Mammary epithelial cell (primary cell): ENCODE measurements at regions not wholly inside any gene's neighbourhood (a gene's known extent, or its start where the extent isn't known, plus 50 kb on each side); places are given as distances from the start of the nearest gene placed in this dataset.

Experiments
- EZH2 ChIP-seq: IDR thresholded peaks from 2 replicates; pipeline ENCODE4 v1.6.1; 2012; ENCODE audit warnings: low read length, inconsistent platforms, borderline replicate concordance
- TF ChIP-seq, protein P1 (sequence below), 2 donors: IDR thresholded peaks in 1 of 2; conservative IDR thresholded peaks in 1 of 2; 2 replicates each; pipeline ENCODE4 v1.5.1; 2011 to 2012; ENCODE audit warnings: inconsistent platforms in 2 of 2, low read length in 2 of 2, mild to moderate bottlenecking in 2 of 2, control low read depth in 1 of 2, low read depth in 1 of 2; ENCODE audit not compliant: insufficient read depth in 1 of 2; ENCODE audit errors: extremely low read depth in 1 of 2

DNA sequence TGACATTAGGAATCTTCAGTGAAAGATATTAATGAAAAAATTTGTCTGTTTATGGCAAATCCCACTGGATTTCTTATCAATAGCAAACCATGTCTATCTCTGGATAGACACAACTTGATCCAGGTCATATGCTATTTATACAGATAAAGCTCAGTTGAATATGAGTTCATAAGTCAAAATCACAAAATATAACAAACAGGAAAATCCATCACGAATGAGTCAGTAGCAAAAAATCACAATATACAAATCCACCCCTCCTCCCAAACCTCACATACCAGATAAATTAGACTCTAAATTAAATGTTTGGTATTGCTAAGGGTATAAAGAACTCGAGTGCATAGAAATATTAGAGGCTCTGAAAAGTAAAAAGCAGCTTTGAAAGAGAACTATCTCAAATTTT, 420.5 kb downstream of the TLL1 start:
- TF ChIP-seq, protein P1, sequence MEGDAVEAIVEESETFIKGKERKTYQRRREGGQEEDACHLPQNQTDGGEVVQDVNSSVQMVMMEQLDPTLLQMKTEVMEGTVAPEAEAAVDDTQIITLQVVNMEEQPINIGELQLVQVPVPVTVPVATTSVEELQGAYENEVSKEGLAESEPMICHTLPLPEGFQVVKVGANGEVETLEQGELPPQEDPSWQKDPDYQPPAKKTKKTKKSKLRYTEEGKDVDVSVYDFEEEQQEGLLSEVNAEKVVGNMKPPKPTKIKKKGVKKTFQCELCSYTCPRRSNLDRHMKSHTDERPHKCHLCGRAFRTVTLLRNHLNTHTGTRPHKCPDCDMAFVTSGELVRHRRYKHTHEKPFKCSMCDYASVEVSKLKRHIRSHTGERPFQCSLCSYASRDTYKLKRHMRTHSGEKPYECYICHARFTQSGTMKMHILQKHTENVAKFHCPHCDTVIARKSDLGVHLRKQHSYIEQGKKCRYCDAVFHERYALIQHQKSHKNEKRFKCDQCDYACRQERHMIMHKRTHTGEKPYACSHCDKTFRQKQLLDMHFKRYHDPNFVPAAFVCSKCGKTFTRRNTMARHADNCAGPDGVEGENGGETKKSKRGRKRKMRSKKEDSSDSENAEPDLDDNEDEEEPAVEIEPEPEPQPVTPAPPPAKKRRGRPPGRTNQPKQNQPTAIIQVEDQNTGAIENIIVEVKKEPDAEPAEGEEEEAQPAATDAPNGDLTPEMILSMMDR (conservative IDR thresholded peaks at IDR 0.05 in 1 of 2, IDR thresholded peaks at IDR 0.05 in 1 of 2; ENCODE audit: extremely low read depth in 1 of 2, insufficient read depth in 1 of 2, low read depth in 1 of 2, low read length in 2 of 2) = no peak
- no peak for TF ChIP-seq EZH2
